Gastrocnemius medialis (tissue), 4 donors: ENCODE measurements at regions not wholly inside any gene's neighbourhood (a gene's known extent, or its start where the extent isn't known, plus 50 kb on each side); places are given as distances from the start of the nearest gene placed in this dataset.

Experiments used
- POLR2A ChIP-seq, 2 donors: fragments of 450-650 bp; IDR thresholded peaks; one replicate each; pipeline ENCODE4 v1.6.1; 2017; ENCODE audit warnings: antibody characterized with exemption in 2 of 2, mild to moderate bottlenecking in 2 of 2, moderate library complexity in 2 of 2
- TF ChIP-seq, protein P1 (sequence below), 5 experiments: fragments of 450-650 bp in 3 of 5; fragments of 200-600 bp in 2 of 5; sonication (generic) in 2 of 5; IDR thresholded peaks in 4 of 5; conservative IDR thresholded peaks in 1 of 5; 1 replicate in 4 of 5; 2 replicates in 1 of 5; pipeline ENCODE4 v1.5.1; 2016 to 2019; ENCODE audit warnings: antibody characterized with exemption in 5 of 5, mild to moderate bottlenecking in 3 of 5, moderate library complexity in 3 of 5

DNA sequence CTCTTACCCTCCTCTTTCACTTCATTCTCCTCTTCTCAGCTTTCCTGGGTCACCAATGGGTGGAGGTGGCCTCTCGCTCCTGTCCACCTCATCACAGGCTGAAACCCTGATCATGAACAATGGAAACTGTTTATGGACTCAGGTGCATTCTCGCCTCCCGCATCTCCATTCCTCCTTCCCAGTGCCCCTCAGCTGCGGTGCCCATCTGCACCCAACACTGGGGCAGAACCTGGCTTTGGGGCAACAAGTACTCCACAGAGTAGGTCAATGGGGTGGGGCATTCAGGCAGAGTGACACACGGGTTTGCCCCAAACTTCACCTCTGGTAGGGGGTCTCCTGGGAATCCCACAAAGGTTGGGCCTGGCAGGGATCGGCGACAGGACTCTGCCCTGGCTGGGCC lies 199.5 kb downstream of the RTP5 start:
- TF ChIP-seq, protein P1, sequence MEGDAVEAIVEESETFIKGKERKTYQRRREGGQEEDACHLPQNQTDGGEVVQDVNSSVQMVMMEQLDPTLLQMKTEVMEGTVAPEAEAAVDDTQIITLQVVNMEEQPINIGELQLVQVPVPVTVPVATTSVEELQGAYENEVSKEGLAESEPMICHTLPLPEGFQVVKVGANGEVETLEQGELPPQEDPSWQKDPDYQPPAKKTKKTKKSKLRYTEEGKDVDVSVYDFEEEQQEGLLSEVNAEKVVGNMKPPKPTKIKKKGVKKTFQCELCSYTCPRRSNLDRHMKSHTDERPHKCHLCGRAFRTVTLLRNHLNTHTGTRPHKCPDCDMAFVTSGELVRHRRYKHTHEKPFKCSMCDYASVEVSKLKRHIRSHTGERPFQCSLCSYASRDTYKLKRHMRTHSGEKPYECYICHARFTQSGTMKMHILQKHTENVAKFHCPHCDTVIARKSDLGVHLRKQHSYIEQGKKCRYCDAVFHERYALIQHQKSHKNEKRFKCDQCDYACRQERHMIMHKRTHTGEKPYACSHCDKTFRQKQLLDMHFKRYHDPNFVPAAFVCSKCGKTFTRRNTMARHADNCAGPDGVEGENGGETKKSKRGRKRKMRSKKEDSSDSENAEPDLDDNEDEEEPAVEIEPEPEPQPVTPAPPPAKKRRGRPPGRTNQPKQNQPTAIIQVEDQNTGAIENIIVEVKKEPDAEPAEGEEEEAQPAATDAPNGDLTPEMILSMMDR (IDR thresholded peaks at IDR 0.05 in 4 of 5, conservative IDR thresholded peaks at IDR 0.05 in 1 of 5), result no peak
- TF ChIP-seq POLR2A (IDR thresholded peaks at IDR 0.05), result no peak
